Heart left ventricle (tissue), 16 donors: ENCODE measurements at regions not wholly inside any gene's neighbourhood (a gene's known extent, or its start where the extent isn't known, plus 50 kb on each side); places are given as distances from the start of the nearest gene placed in this dataset.

ENCODE experiments used
- ATAC-seq, 4 donors: fragments of 200-7000 bp; cut with Tn5 transposase; one replicate each; pipeline ENCODE4 v1.9.1; 2020 to 2022; ENCODE audit warnings: moderate library complexity in 4 of 4, mild to moderate bottlenecking in 3 of 4, moderate number of reproducible peaks in 1 of 4
- DNase-seq, 5 donors: peaks; one replicate each; pipeline ENCODE4 v3.0.0-alpha.2; 2020
- H3K27ac ChIP-seq, 12 donors: fragments of 200-600 bp; sonication (generic) in 4 of 12; one replicate each; pipeline versions ENCODE4 v1.5.0 to v1.8.0; 2016 to 2022; ENCODE audit warnings: mild to moderate bottlenecking in 2 of 12
- H3K27me3 ChIP-seq, 9 donors: fragments of 200-600 bp; sonication (generic) in 2 of 9; one replicate each; pipeline versions ENCODE4 v1.5.1 to v1.8.0; 2016 to 2022; ENCODE audit warnings: mild to moderate bottlenecking in 3 of 9
- H3K36me3 ChIP-seq, 9 donors: fragments of 200-600 bp; sonication (generic) in 2 of 9; one replicate each; pipeline versions ENCODE4 v1.5.0 to v1.8.0; 2018 to 2022; ENCODE audit warnings: mild to moderate bottlenecking in 2 of 9
- H3K4me1 ChIP-seq, 12 donors: fragments of 200-600 bp; sonication (generic) in 4 of 12; one replicate each; pipeline versions ENCODE4 v1.5.0 to v1.8.0; 2016 to 2022; ENCODE audit warnings: mild to moderate bottlenecking in 3 of 12
- H3K4me3 ChIP-seq, 12 donors: fragments of 200-600 bp; sonication (generic) in 4 of 12; one replicate each; pipeline versions ENCODE4 v1.5.0 to v1.8.0; 2017 to 2022; ENCODE audit warnings: mild to moderate bottlenecking in 9 of 12, moderate library complexity in 4 of 12
- H3K9me3 ChIP-seq, 12 donors: fragments of 200-600 bp; sonication (generic) in 4 of 12; one replicate each; pipeline versions ENCODE4 v1.5.0 to v1.8.0; 2016 to 2022; ENCODE audit warnings: mild to moderate bottlenecking in 1 of 12
- POLR2A ChIP-seq, 2 donors: fragments of 450-650 bp; IDR thresholded peaks; one replicate each; pipeline ENCODE4 v1.6.1; 2017; ENCODE audit warnings: antibody characterized with exemption in 2 of 2, mild to moderate bottlenecking in 2 of 2, moderate library complexity in 2 of 2
- WGBS, 4 donors: extraction: QIAGEN DNeasy Blood & Tissue Kit in 2 of 4; methylation state at CpG; one replicate each; pipeline versions ENCODE4 v1.1.5 to v1.1.7; 2013 to 2018; 5-methylcytosine and 5-hydroxymethylcytosine counted together
- intact Hi-C, 10 donors: fragments of 100-400 bp; cut with DNase I; formaldehyde crosslinking; loops; one replicate each; pipeline versions ENCODE4 v1.11.1 to v1.14.2; 2022
- TF ChIP-seq, protein P1 (sequence below), 12 donors: fragments of 200-600 bp; sonication (generic) in 4 of 12; IDR thresholded peaks; one replicate each; pipeline versions ENCODE4 v1.5.0 to v1.8.0; 2018 to 2022; ENCODE audit warnings: antibody characterized with exemption in 12 of 12, mild to moderate bottlenecking in 5 of 12
- donor health status: ischemic (EF 13 %, LVEDD 7.1; RV severe dilation, severe dysfunction).
- donor health status: healthy with polysubstance abuse.
- donor health status: DM: no; HTN: yes; CAD: no.
- donor health status: DM: no; HTN: no; CAD: no.
- donor health status: ischemic (EF 25% LVEDD 6.9; RV normal size, moderate dysfunction).
- donor health status: ischemic (EF 25% LVEDD 5.7; RV mildly dilated, moderate dysfunction).
- donor health status: healthy.
- donor health status: DM: yes; HTN: yes; CAD: no.
- donor health status: ischemic (EF 35%, LVEDD 5.7; RV mildly dilated, moderate dysfunction).
- donor health status: nonischemic (EF 11% LVEDD 7.7; RV severe dilation, severe dysfunction).
- donor health status: DM: yes; HTN: yes; CAD: no.
- donor health status: PGD.
- donor health status: ischemic (EF 29% LVEDD 5.4; RV normal size, mild dysfunction).
- donor health status: nonischemic (EF 23%, LVEDD 6.1; RV moderate dilation, normal function).

DNA sequence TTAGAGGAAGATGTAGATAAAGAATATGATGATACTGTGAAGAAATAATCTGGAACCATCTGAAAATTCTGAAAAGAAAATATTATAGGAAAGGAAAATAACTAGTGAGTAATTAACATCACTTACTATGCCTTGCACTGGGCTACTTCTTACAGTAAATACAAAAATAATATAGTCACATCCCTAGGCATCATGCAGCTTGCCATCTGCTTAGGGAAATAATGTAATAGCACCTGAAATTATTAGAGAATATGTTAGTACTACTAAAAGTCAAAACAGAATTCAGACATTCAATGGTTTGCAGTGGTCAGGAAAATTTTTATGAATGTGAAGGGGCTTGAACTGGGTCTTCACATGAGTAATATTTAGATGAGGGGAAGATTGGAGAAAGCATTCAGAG is 272.2 kb upstream of the EMCN start:
- Histone ChIP-seq H3K4me3 (no peak overlapping the region), H3K9me3 (no peaks in the 10 kb centered on the region), H3K27ac (no peak overlapping the region), H3K36me3 (no peaks in the 10 kb centered on the region), H3K4me1 (no peaks in the 10 kb centered on the region), H3K27me3 (no peaks in the 10 kb centered on the region)
- TF ChIP-seq, protein P1, sequence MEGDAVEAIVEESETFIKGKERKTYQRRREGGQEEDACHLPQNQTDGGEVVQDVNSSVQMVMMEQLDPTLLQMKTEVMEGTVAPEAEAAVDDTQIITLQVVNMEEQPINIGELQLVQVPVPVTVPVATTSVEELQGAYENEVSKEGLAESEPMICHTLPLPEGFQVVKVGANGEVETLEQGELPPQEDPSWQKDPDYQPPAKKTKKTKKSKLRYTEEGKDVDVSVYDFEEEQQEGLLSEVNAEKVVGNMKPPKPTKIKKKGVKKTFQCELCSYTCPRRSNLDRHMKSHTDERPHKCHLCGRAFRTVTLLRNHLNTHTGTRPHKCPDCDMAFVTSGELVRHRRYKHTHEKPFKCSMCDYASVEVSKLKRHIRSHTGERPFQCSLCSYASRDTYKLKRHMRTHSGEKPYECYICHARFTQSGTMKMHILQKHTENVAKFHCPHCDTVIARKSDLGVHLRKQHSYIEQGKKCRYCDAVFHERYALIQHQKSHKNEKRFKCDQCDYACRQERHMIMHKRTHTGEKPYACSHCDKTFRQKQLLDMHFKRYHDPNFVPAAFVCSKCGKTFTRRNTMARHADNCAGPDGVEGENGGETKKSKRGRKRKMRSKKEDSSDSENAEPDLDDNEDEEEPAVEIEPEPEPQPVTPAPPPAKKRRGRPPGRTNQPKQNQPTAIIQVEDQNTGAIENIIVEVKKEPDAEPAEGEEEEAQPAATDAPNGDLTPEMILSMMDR (IDR thresholded peaks at IDR 0.05) = no peak
- intact Hi-C loops = no loop called here
- no peak for DNase-seq
- ATAC-seq = no peak

DNA sequence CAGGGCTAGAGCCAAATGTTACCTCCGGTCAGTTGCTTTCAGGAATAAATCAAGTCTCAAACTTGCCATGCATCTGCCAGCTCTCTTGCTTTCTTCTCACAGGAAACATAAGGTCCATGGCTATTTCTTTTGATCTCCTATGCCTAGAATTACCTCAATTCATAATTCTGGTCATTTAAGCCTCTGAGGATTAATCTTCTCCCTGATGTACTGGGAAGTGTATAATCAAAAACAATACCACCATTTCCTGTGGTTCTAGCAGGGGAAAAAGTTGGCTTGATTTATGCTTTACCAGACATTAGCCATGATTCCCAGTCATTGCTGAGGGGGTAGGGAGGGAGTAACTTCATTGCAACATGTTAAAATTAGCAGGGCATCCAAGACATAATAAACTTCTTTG is 268.7 kb upstream of the EMCN start:
- ATAC-seq = no peak
- no peak for TF ChIP-seq POLR2A (IDR thresholded peaks at IDR 0.05)
- TF ChIP-seq, protein P1 (IDR thresholded peaks at IDR 0.05) = no peak
- no peak overlapping the region for H3K4me3 ChIP-seq

DNA sequence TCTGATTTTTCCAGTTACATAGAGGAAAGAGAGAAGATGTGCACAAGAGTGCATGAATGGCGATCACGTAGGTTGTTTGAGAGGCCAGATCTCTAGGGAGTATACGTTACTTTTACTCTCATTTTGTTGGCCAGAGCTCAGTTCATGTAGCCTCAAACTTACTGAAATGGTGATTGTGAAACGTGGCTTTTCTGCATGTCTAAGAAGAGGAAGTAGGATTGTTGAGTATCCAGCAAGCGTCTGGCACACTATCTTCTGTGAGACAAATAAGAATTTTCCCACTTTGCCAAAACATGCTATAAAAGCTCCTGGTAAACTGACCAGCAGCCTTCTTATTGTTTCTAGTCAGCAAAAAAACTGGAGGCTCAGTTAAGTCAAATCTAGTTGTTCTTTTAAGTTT is 264.5 kb upstream of the EMCN start:
- H3K36me3 ChIP-seq = no peaks in the 10 kb centered on the region
- H3K4me1 ChIP-seq = no peaks in the 10 kb centered on the region
- no peaks in the 10 kb centered on the region for H3K27me3 ChIP-seq
- WGBS, 4 donors = 38 to 80% (median 55%) methylated on average over 5 of the region's 5 CpGs
- no peak for ATAC-seq
- DNase-seq = no peak
- no peaks in the 10 kb centered on the region for H3K9me3 ChIP-seq
- intact Hi-C loops = no loop called here
- H3K4me3 ChIP-seq = no peak overlapping the region
- H3K27ac ChIP-seq = no peak overlapping the region
- TF ChIP-seq, protein P1 (IDR thresholded peaks at IDR 0.05) = no peak
- no peak for TF ChIP-seq POLR2A (IDR thresholded peaks at IDR 0.05)

More for the DNA sequence above, 268.7 kb upstream of the EMCN start:
- Histone ChIP-seq H3K4me1 (no peaks in the 10 kb centered on the region), H3K27ac (no peak overlapping the region), H3K9me3 (no peaks in the 10 kb centered on the region), H3K27me3 (no peaks in the 10 kb centered on the region), H3K36me3 (no peaks in the 10 kb centered on the region)
- WGBS, 4 donors = 65 to 74% (median 66%) methylated on average over 1 of the region's 1 CpG
- intact Hi-C loops = no loop called here
- no peak for DNase-seq

DNA sequence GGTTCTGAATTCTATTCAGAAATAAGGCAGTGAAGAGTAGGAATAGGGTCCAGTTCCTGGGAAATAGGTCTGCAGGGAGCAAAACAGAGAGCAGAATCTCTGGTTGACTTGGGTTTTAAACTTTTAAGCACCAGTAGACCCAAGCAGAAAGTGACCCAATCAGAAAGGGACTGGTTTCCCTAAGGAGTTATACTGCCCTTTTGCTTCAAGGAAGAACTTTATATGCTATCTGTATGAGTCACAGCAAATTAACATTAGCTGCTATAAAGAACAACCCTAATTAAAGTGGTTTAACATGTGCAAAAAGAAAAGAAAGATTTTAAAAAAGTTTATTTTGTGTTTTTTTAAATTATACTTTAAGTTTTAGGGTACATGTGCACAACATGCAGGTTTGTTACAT is 263.6 kb upstream of the EMCN start:
- no peak for DNase-seq
- Histone ChIP-seq H3K4me1 (no peaks in the 10 kb centered on the region), H3K36me3 (no peaks in the 10 kb centered on the region), H3K27ac (no peak overlapping the region), H3K27me3 (no peaks in the 10 kb centered on the region), H3K4me3 (no peak overlapping the region), H3K9me3 (peaks cover 0 to 1% (median 0%) of the 10 kb centered on the region in 12 donors)
- intact Hi-C loops = no loop called here
- no peak for ATAC-seq
- TF ChIP-seq POLR2A (IDR thresholded peaks at IDR 0.05) = no peak
- TF ChIP-seq, protein P1 (IDR thresholded peaks at IDR 0.05) = no peak
